ENCODE measurements at regions not wholly inside any gene's neighbourhood (a gene's known extent, or its start where the extent isn't known, plus 50 kb on each side); places are given as distances from the start of the nearest gene placed in this dataset.

GRCh38 chr10:91149550-91149949 is 70.9 kb upstream of the PCGF5 start:
- Histone ChIP-seq H3K27me3 (ENCODE audit: insufficient read depth, poor library complexity, severe bottlenecking) (no peaks in the 10 kb centered on the region), H3K27ac (replicated peaks) (no peak overlapping the region), H3K4me3 (replicated peaks; ENCODE audit: insufficient read depth, low read length) (no peak overlapping the region)
- TF ChIP-seq POLR2AphosphoS5 (IDR thresholded peaks at IDR 0.05; ENCODE audit: low read depth) (no peak), SPI1 (IDR thresholded peaks at IDR 0.05; ENCODE audit: borderline replicate concordance, low read depth) (no peak), GABPA (IDR thresholded peaks at IDR 0.05; ENCODE audit: low read depth) (no peak), CTCF (IDR thresholded peaks at IDR 0.05; ENCODE audit: insufficient read depth, low read length) (no peak), REST (IDR thresholded peaks at IDR 0.05; ENCODE audit: insufficient replicate concordance, low read depth) (no peak)
- no peak for DNase-seq (ENCODE audit: low read depth in 1 of 2, low spot score in 1 of 2)

GRCh38 chr10:91150631-91151030 is 69.8 kb upstream of the PCGF5 start:
- Histone ChIP-seq H3K27ac (replicated peaks) (no peak overlapping the region), H3K4me3 (replicated peaks; ENCODE audit: insufficient read depth, low read length) (no peak overlapping the region), H3K27me3 (ENCODE audit: insufficient read depth, poor library complexity, severe bottlenecking) (no peaks in the 10 kb centered on the region)
- DNase-seq (ENCODE audit: low read depth in 1 of 2, low spot score in 1 of 2), result no peak
- no peak for TF ChIP-seq CTCF (IDR thresholded peaks at IDR 0.05; ENCODE audit: insufficient read depth, low read length)
- TF ChIP-seq REST (IDR thresholded peaks at IDR 0.05; ENCODE audit: insufficient replicate concordance, low read depth), result no peak

GRCh38 chr10:91153508-91153907 is 67.0 kb upstream of the PCGF5 start:
- Histone ChIP-seq H3K27ac (replicated peaks) (no peak overlapping the region), H3K4me3 (replicated peaks; ENCODE audit: insufficient read depth, low read length) (no peak overlapping the region)
- TF ChIP-seq SPI1 (IDR thresholded peaks at IDR 0.05; ENCODE audit: borderline replicate concordance, low read depth) (no peak), GABPA (IDR thresholded peaks at IDR 0.05; ENCODE audit: low read depth) (no peak), POLR2AphosphoS5 (IDR thresholded peaks at IDR 0.05; ENCODE audit: low read depth) (no peak), CTCF (IDR thresholded peaks at IDR 0.05; ENCODE audit: insufficient read depth, low read length) (no peak)

GRCh38 chr10:91154842-91155241 is 65.6 kb upstream of the PCGF5 start:
- Histone ChIP-seq H3K27me3 (ENCODE audit: insufficient read depth, poor library complexity, severe bottlenecking) (peaks cover 2% of the 10 kb centered on the region), H3K27ac (replicated peaks) (no peak overlapping the region), H3K4me3 (replicated peaks; ENCODE audit: insufficient read depth, low read length) (no peak overlapping the region)
- TF ChIP-seq CTCF (IDR thresholded peaks at IDR 0.05; ENCODE audit: insufficient read depth, low read length) (no peak), GABPA (IDR thresholded peaks at IDR 0.05; ENCODE audit: low read depth) (no peak), POLR2AphosphoS5 (IDR thresholded peaks at IDR 0.05; ENCODE audit: low read depth) (no peak), SPI1 (IDR thresholded peaks at IDR 0.05; ENCODE audit: borderline replicate concordance, low read depth) (no peak), REST (IDR thresholded peaks at IDR 0.05; ENCODE audit: insufficient replicate concordance, low read depth) (no peak)
- no peak for DNase-seq (ENCODE audit: low read depth in 1 of 2, low spot score in 1 of 2)

More at GRCh38 chr10:91153508-91153907, 67.0 kb upstream of the PCGF5 start:
- no peaks in the 10 kb centered on the region for H3K27me3 ChIP-seq (ENCODE audit: insufficient read depth, poor library complexity, severe bottlenecking)
- no peak for DNase-seq (ENCODE audit: low read depth in 1 of 2, low spot score in 1 of 2)

Data from HL-60 (cell line).